NB4 (cell line): ENCODE measurements at regions not wholly inside any gene's neighbourhood (a gene's known extent, or its start where the extent isn't known, plus 50 kb on each side); places are given as distances from the start of the nearest gene placed in this dataset.

Experiments
- CTCF ChIP-seq: IDR thresholded peaks from one replicate; pipeline ENCODE4 v1.5.1; 2012; ENCODE audit warnings: low read depth, low read length
- MAX ChIP-seq: IDR thresholded peaks from 2 replicates; pipeline ENCODE4 v1.6.1; 2011; ENCODE audit warnings: low read depth, low read length
- MYC ChIP-seq: IDR thresholded peaks from 2 replicates; pipeline ENCODE4 v1.6.1; 2011; ENCODE audit warnings: low read depth, low read length
- POLR2A ChIP-seq: IDR thresholded peaks from 2 replicates; pipeline ENCODE4 v1.6.1; 2011; ENCODE audit warnings: mild to moderate bottlenecking; ENCODE audit not compliant: insufficient read length; ENCODE audit errors: extremely low read depth

- peak; percentile 53 for TF ChIP-seq CTCF
- TF ChIP-seq POLR2A: no peak
- peak; percentile 5; the same call in 1 of the 2 replicates for TF ChIP-seq MAX
- TF ChIP-seq MYC: no peak
These were observed 148.9 kb upstream of the GBE1 start for GRCh38 chr3:81910244-81910852.
